Calu3 (cell line): ENCODE measurements at regions not wholly inside any gene's neighbourhood (a gene's known extent, or its start where the extent isn't known, plus 50 kb on each side); places are given as distances from the start of the nearest gene placed in this dataset.

Source experiments
- BruUV-seq: library from RNA; stranded (reverse); fragments of 400-500 nt; replicated peaks from 2 replicates; lab custom pipeline; 2021; lab: Mats Ljungman, UMichigan
- CTCF ChIA-PET: fragments of 300-600 bp; sonication (Branson Sonifier 250); formaldehyde crosslinking; loops from one replicate; lab custom pipeline; 2022; ENCODE audit warnings: antibody characterized with exemption; lab: Charles Lee
- DNase-seq: peaks from one replicate; pipeline ENCODE4 v3.0.0; 2022
- H3K27ac Mint-ChIP-seq: one replicate; pipeline ENCODE4 v1.8.0; 2022; ENCODE audit warnings: mixed read lengths; ENCODE audit not compliant: unreplicated experiment
- H3K27me3 Mint-ChIP-seq: one replicate; pipeline ENCODE4 v1.8.0; 2022; ENCODE audit warnings: mixed read lengths; ENCODE audit not compliant: unreplicated experiment
- H3K36me3 Mint-ChIP-seq: one replicate; pipeline ENCODE4 v1.8.0; 2022; ENCODE audit warnings: mild to moderate bottlenecking, moderate library complexity, mixed read lengths; ENCODE audit not compliant: insufficient read depth, unreplicated experiment
- H3K4me1 Mint-ChIP-seq: one replicate; pipeline ENCODE4 v1.8.0; 2022; ENCODE audit warnings: mild to moderate bottlenecking, low read depth, mixed read lengths; ENCODE audit not compliant: unreplicated experiment
- H3K4me3 Mint-ChIP-seq: one replicate; pipeline ENCODE4 v1.8.0; 2022; ENCODE audit warnings: mild to moderate bottlenecking, low read depth, moderate library complexity, mixed read lengths; ENCODE audit not compliant: unreplicated experiment
- H3K9me3 Mint-ChIP-seq: one replicate; pipeline ENCODE4 v1.8.0; 2022; ENCODE audit warnings: low read depth, mixed read lengths; ENCODE audit not compliant: unreplicated experiment
- intact Hi-C: fragments of 100-400 bp; cut with micrococcal nuclease; formaldehyde crosslinking; loops from one replicate; pipeline ENCODE4 v1.10.0; 2022; ENCODE audit not compliant: unreplicated experiment
- TF ChIP-seq, protein P1 (sequence below): fragments of 200-600 bp; IDR thresholded peaks from one replicate; pipeline ENCODE4 v1.8.0; 2022; ENCODE audit warnings: antibody characterized with exemption; ENCODE audit not compliant: unreplicated experiment

DNA sequence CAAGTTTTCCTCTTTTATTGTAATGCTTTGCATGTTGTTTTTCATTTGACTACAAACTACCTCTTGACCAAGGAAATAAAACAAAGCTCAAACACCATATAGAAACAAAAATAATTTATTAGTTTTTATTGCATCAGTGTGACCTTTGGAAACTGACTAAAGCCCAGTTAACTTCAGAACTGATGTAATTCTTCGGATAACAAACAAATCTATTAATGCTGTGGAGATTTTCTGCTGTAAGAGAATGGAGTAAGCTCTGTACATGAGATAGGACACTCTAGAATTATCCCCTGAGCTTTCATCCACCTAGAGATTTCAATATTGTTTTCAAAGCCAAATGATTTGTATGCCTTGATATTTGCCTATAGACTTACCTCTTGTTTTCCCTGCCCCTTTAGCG, 154.0 kb upstream of the KCNK2 start:
- Mint-ChIP-seq H3K4me3 (no peak overlapping the region), H3K4me1 (peaks cover 16% of the 10 kb centered on the region)

DNA sequence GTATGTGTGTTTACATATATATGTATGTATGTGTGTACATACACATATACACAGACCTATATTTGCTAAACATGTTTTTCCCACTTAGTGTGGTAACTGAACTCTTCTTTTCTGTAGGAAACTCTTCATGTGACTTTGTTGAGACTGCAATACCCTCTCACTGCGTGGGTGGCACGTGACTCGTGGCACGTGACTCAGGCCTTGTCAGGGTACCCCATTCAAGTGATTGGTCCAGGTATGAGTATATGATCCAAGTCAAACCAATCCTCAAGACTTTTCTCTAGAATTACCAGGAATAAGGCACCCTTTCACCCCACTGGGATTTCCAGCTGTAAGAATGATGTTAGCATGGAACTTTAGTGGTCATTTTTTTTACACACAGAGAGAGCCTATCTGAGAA, 149.2 kb upstream of the KCNK2 start:
- DNase-seq = no peak
- intact Hi-C loops = no loop called here
- H3K4me1 Mint-ChIP-seq = no peaks in the 10 kb centered on the region
- no peaks in the 10 kb centered on the region for H3K36me3 Mint-ChIP-seq
- TF ChIP-seq, protein P1, sequence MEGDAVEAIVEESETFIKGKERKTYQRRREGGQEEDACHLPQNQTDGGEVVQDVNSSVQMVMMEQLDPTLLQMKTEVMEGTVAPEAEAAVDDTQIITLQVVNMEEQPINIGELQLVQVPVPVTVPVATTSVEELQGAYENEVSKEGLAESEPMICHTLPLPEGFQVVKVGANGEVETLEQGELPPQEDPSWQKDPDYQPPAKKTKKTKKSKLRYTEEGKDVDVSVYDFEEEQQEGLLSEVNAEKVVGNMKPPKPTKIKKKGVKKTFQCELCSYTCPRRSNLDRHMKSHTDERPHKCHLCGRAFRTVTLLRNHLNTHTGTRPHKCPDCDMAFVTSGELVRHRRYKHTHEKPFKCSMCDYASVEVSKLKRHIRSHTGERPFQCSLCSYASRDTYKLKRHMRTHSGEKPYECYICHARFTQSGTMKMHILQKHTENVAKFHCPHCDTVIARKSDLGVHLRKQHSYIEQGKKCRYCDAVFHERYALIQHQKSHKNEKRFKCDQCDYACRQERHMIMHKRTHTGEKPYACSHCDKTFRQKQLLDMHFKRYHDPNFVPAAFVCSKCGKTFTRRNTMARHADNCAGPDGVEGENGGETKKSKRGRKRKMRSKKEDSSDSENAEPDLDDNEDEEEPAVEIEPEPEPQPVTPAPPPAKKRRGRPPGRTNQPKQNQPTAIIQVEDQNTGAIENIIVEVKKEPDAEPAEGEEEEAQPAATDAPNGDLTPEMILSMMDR = no peak
- H3K9me3 Mint-ChIP-seq = no peaks in the 10 kb centered on the region
- H3K27ac Mint-ChIP-seq = no peak overlapping the region
- no TSS peak for BruUV-seq
- H3K4me3 Mint-ChIP-seq = no peak overlapping the region
- H3K27me3 Mint-ChIP-seq = no peaks in the 10 kb centered on the region
- CTCF ChIA-PET = interaction anchor here (0.8 kb wide), 1 partner anchor 22 kb away, joined by 4 read pairs; no protein-coding TSS in a partner anchor

More for the DNA sequence above, 154.0 kb upstream of the KCNK2 start:
- TF ChIP-seq, protein P1 = no peak
- DNase-seq = no peak
- intact Hi-C loops = no loop called here
- H3K27me3 Mint-ChIP-seq = no peaks in the 10 kb centered on the region
- CTCF ChIA-PET = no interaction called here
- no peaks in the 10 kb centered on the region for H3K9me3 Mint-ChIP-seq
- no peaks in the 10 kb centered on the region for H3K36me3 Mint-ChIP-seq
- no peak overlapping the region for H3K27ac Mint-ChIP-seq
- no TSS peak for BruUV-seq

DNA sequence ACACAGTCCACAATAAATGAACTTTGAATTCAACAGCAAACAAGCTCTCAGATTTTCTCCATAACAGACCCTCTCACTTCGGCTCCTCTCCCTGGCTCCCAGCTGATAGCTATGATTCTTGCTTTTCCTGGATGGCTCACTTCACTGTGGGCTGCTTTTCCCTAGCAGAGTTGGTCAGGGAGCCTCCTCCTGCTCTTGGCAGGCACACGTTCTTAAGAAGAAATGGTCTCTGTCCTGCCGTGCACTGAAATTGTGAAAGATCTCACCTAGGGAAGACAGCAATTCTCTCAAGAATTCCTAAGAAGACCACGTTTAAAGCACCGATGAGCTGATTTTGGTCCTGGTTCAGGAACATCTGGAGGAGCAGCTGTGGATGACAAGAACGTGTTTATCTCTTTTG, 148.5 kb upstream of the KCNK2 start:
- Mint-ChIP-seq H3K27me3 (no peaks in the 10 kb centered on the region), H3K27ac (no peak overlapping the region), H3K36me3 (no peaks in the 10 kb centered on the region), H3K4me3 (no peak overlapping the region), H3K9me3 (no peaks in the 10 kb centered on the region), H3K4me1 (no peaks in the 10 kb centered on the region)
- CTCF ChIA-PET = interaction anchor here (0.8 to 1.2 kb wide), 2 partner anchors 13 to 22 kb away, joined by 4 to 7 read pairs; no protein-coding TSS in a partner anchor
- no TSS peak for BruUV-seq
- TF ChIP-seq, protein P1 = no peak
- intact Hi-C loops = no loop called here
- DNase-seq = no peak

DNA sequence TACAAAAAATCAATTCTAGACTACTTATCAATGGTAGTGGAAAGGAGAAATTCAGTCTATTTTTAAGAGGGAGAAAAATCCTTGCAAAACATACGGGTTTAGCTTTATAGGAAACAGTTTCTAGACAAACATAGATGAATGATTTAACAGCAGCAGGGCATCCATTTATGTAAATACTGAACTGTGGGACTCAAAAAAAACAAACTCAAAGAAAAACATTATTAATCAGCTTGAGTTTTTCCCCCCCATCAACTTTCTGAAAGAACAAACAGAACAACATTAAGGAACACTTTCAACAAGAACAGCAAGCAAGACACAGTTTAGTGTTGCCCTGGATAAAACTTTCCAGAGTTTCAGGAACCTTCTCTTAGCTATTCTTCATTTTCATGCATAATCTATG, 147.3 kb upstream of the KCNK2 start:
- Mint-ChIP-seq H3K27me3 (no peaks in the 10 kb centered on the region), H3K4me1 (no peaks in the 10 kb centered on the region), H3K36me3 (no peaks in the 10 kb centered on the region), H3K4me3 (no peak overlapping the region), H3K27ac (no peak overlapping the region), H3K9me3 (no peaks in the 10 kb centered on the region)
- CTCF ChIA-PET = interaction anchor here (0.6 kb wide), 1 partner anchor 183 kb away, joined by 3 read pairs; no protein-coding TSS in a partner anchor
- TF ChIP-seq, protein P1 = no peak
- no TSS peak for BruUV-seq
- no peak for DNase-seq
- intact Hi-C loops = no loop called here
